ENCODE measurements at regions not wholly inside any gene's neighbourhood (a gene's known extent, or its start where the extent isn't known, plus 50 kb on each side); places are given as distances from the start of the nearest gene placed in this dataset.

- DNase-seq (ENCODE audit: low read depth in 2 of 2) = no peak
These were observed 272.8 kb upstream of the HDAC4 start for GRCh38 chr2:239673641-239674040.

GRCh38 chr2:239671916-239672849, 271.4 kb upstream of the HDAC4 start:
- DNase-seq (ENCODE audit: low read depth in 2 of 2) = no peak

- no peak for DNase-seq (ENCODE audit: low read depth in 2 of 2)
These were observed 270.7 kb upstream of the HDAC4 start for GRCh38 chr2:239671471-239671870.

- no peak for DNase-seq (ENCODE audit: low read depth in 2 of 2)
These were observed 269.8 kb upstream of the HDAC4 start for GRCh38 chr2:239670463-239671120.

- DNase-seq (ENCODE audit: low read depth in 2 of 2) = no peak
These were observed 269.2 kb upstream of the HDAC4 start for GRCh38 chr2:239669899-239670460.

GRCh38 chr2:239669181-239669898, 268.5 kb upstream of the HDAC4 start:
- no peak for DNase-seq (ENCODE audit: low read depth in 2 of 2)

GRCh38 chr2:239668651-239669050, 267.8 kb upstream of the HDAC4 start:
- DNase-seq (ENCODE audit: low read depth in 2 of 2) = no peak

GRCh38 chr2:239668042-239668441, 267.2 kb upstream of the HDAC4 start:
- DNase-seq (ENCODE audit: low read depth in 2 of 2) = no peak

- no peak for DNase-seq (ENCODE audit: low read depth in 2 of 2)
These were observed 266.7 kb upstream of the HDAC4 start for GRCh38 chr2:239667431-239667985.

GRCh38 chr2:239666855-239667376, 266.1 kb upstream of the HDAC4 start:
- no peak for DNase-seq (ENCODE audit: low read depth in 2 of 2)

- no peak for DNase-seq (ENCODE audit: low read depth in 2 of 2)
These were observed 265.4 kb upstream of the HDAC4 start for GRCh38 chr2:239666053-239666854.

GRCh38 chr2:239664216-239664810, 263.5 kb upstream of the HDAC4 start:
- no peak for DNase-seq (ENCODE audit: low read depth in 2 of 2)

- no peak for DNase-seq (ENCODE audit: low read depth in 2 of 2)
These were observed 262.6 kb upstream of the HDAC4 start for GRCh38 chr2:239663364-239663924.

GRCh38 chr2:239662413-239663120, 261.7 kb upstream of the HDAC4 start:
- no peak for DNase-seq (ENCODE audit: low read depth in 2 of 2)

GRCh38 chr2:239661334-239662312, 260.8 kb upstream of the HDAC4 start:
- no peak for DNase-seq (ENCODE audit: low read depth in 2 of 2)

- DNase-seq (ENCODE audit: low read depth in 2 of 2) = no peak
These were observed 259.8 kb upstream of the HDAC4 start for GRCh38 chr2:239660390-239661230.

GRCh38 chr2:239657992-239658391, 257.2 kb upstream of the HDAC4 start:
- DNase-seq (ENCODE audit: low read depth in 2 of 2) = no peak

Measured in stimulated activated CD8-positive, alpha-beta memory T cell treated with anti-CD3 and anti-CD28 coated beads, Interleukin-15, amount 100 ng/mL, for 4 hours (primary cell).